Neural cell (in vitro differentiated cells): ENCODE measurements at regions not wholly inside any gene's neighbourhood (a gene's known extent, or its start where the extent isn't known, plus 50 kb on each side); places are given as distances from the start of the nearest gene placed in this dataset.

ENCODE experiments used
- H2AFZ ChIP-seq: fragments of 200-600, 300-800 bp; sonication (generic), shearing (Covaris generic); 2 replicates; pipeline ENCODE4 v1.6.0; 2014; ENCODE audit warnings: low read depth, mild to moderate bottlenecking, antibody characterized with exemption, low read length, moderate library complexity
- H3F3A ChIP-seq: fragments of 200-600 bp; shearing (Covaris generic); 2 replicates; pipeline ENCODE4 v1.6.1; 2016; ENCODE audit warnings: mild to moderate bottlenecking, moderate library complexity, mixed read lengths, antibody characterized with exemption, low read length; ENCODE audit not compliant: insufficient read depth, poor library complexity, severe bottlenecking
- H3K27ac ChIP-seq: fragments of 200-600, 300-800 bp; sonication (generic), shearing (Covaris generic); 2 replicates; pipeline ENCODE4 v1.5.1; 2014; ENCODE audit warnings: mild to moderate bottlenecking, low read length, moderate library complexity
- H3K27me3 ChIP-seq: fragments of 300-800, 200-600 bp; sonication (generic), shearing (Covaris generic); 2 replicates; pipeline ENCODE4 v1.6.0; 2014; ENCODE audit warnings: mild to moderate bottlenecking, low read depth, low read length, moderate library complexity; ENCODE audit not compliant: insufficient read depth
- H3K36me3 ChIP-seq: fragments of 300-800, 200-600 bp; sonication (generic), shearing (Covaris generic); 2 replicates; pipeline ENCODE4 v1.5.1; 2014; ENCODE audit warnings: mild to moderate bottlenecking, antibody characterized with exemption, low read length, moderate library complexity; ENCODE audit not compliant: insufficient read depth
- H3K4me2 ChIP-seq: fragments of 300-800, 200-600 bp; sonication (generic), shearing (Covaris generic); 2 replicates; pipeline ENCODE4 v1.6.0; 2014; ENCODE audit warnings: mild to moderate bottlenecking, low read length
- H3K4me3 ChIP-seq: fragments of 300-800, 200-600 bp; sonication (generic), shearing (Covaris generic); 2 replicates; pipeline ENCODE4 v1.5.1; 2014; ENCODE audit warnings: mild to moderate bottlenecking, low read length, moderate library complexity
- H3K79me2 ChIP-seq: fragments of 200-600 bp; shearing (Covaris generic); replicated peaks from 2 replicates; pipeline ENCODE4 v1.6.0; 2014; ENCODE audit warnings: mild to moderate bottlenecking, low read length, moderate library complexity; ENCODE audit not compliant: insufficient read depth
- H3K9ac ChIP-seq: fragments of 300-800, 200-600 bp; sonication (generic), shearing (Covaris generic); 2 replicates; pipeline ENCODE4 v1.6.1; 2016; ENCODE audit warnings: mild to moderate bottlenecking, low read length, mixed read lengths
- H3K9me2 ChIP-seq: fragments of 200-600 bp; shearing (Covaris generic); 2 replicates; pipeline ENCODE4 v1.6.1; 2016; ENCODE audit warnings: mild to moderate bottlenecking, low read length, mixed read lengths; ENCODE audit not compliant: insufficient read depth
- H3K9me3 ChIP-seq: fragments of 200-600, 300-800 bp; sonication (generic), shearing (Covaris generic); 2 replicates; pipeline ENCODE4 v1.6.1; 2016; ENCODE audit warnings: mild to moderate bottlenecking, mixed run types, low read length, moderate library complexity, mixed read lengths
- H4K20me1 ChIP-seq: fragments of 200-600 bp; shearing (Covaris generic); 2 replicates; pipeline ENCODE4 v1.6.1; 2016; ENCODE audit warnings: mild to moderate bottlenecking, mixed run types; ENCODE audit not compliant: insufficient read depth
- EP300 ChIP-seq: fragments of 450-650 bp; conservative IDR thresholded peaks from 2 replicates; pipeline ENCODE4 v1.6.1; 2014; ENCODE audit warnings: antibody characterized with exemption, mild to moderate bottlenecking, moderate library complexity; ENCODE audit not compliant: poor library complexity, severe bottlenecking
- EZH2 ChIP-seq: fragments of 200-600, 300-800 bp; shearing (Covaris generic), sonication (generic); IDR thresholded peaks from 2 replicates; pipeline ENCODE4 v1.6.1; 2014; ENCODE audit warnings: antibody characterized with exemption, low read length, borderline replicate concordance, mild to moderate bottlenecking; ENCODE audit not compliant: insufficient read depth, poor library complexity, severe bottlenecking
- MXI1 ChIP-seq: fragments of 450-650 bp; conservative IDR thresholded peaks from 2 replicates; pipeline ENCODE4 v1.6.1; 2014; ENCODE audit warnings: antibody characterized with exemption, mild to moderate bottlenecking; ENCODE audit not compliant: poor library complexity, severe bottlenecking
- POLR2AphosphoS5 ChIP-seq: IDR thresholded peaks from 2 replicates; pipeline ENCODE4 v1.6.1; 2012
- RAD21 ChIP-seq: fragments of 450-650 bp; conservative IDR thresholded peaks from 2 replicates; pipeline ENCODE4 v1.6.1; 2014; ENCODE audit warnings: antibody characterized with exemption, mild to moderate bottlenecking, moderate library complexity
- SMC3 ChIP-seq: fragments of 450-650 bp; conservative IDR thresholded peaks from 2 replicates; pipeline ENCODE4 v1.6.1; 2014; ENCODE audit warnings: antibody characterized with exemption, mild to moderate bottlenecking, moderate library complexity; ENCODE audit not compliant: poor library complexity
- TAF1 ChIP-seq: IDR thresholded peaks from 2 replicates; pipeline ENCODE4 v1.6.1; 2012; ENCODE audit warnings: low read depth
- TF ChIP-seq, protein P1 (sequence below): IDR thresholded peaks from 2 replicates; pipeline ENCODE4 v1.6.1; 2012; ENCODE audit warnings: borderline replicate concordance
- TF ChIP-seq, protein P2 (sequence below): fragments of 450-650 bp; IDR thresholded peaks from 2 replicates; pipeline ENCODE4 v1.5.1; 2014; ENCODE audit warnings: antibody characterized with exemption, mild to moderate bottlenecking, moderate library complexity; ENCODE audit not compliant: poor library complexity, severe bottlenecking

DNA sequence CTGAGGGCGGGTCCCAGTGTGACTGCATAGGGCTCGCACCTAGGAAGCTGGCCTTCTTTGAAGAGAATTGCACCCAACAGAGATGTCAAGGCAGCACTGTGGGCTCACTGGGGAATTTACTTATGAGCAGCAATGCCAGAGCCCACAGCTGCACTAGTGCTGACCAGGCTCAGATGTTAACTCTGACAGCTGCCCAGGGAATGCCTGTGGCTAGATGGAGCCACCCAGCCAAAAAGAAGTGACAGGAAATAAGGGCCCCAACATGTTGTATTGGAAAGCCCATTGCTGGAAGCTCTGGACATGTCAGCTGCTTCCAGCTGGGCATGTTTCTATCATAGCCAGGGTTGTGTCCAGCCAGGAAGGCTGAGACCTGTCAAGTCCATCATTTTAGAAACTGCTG, 90.9 kb upstream of the ZNF280D start:
- Histone ChIP-seq H3K27ac (no peak overlapping the region), H3K27me3 (no peaks in the 10 kb centered on the region), H3K36me3 (no peaks in the 10 kb centered on the region), H4K20me1 (no peaks in the 10 kb centered on the region), H3K4me3 (no peak overlapping the region), H3K4me2 (no peak overlapping the region), H2AFZ (no peak overlapping the region), H3K9me2 (no peaks in the 10 kb centered on the region), H3K79me2 (no peaks in the 10 kb centered on the region), H3F3A (no peaks in the 10 kb centered on the region), H3K9ac (no peak overlapping the region), H3K9me3 (no peaks in the 10 kb centered on the region)
- TF ChIP-seq, protein P1, sequence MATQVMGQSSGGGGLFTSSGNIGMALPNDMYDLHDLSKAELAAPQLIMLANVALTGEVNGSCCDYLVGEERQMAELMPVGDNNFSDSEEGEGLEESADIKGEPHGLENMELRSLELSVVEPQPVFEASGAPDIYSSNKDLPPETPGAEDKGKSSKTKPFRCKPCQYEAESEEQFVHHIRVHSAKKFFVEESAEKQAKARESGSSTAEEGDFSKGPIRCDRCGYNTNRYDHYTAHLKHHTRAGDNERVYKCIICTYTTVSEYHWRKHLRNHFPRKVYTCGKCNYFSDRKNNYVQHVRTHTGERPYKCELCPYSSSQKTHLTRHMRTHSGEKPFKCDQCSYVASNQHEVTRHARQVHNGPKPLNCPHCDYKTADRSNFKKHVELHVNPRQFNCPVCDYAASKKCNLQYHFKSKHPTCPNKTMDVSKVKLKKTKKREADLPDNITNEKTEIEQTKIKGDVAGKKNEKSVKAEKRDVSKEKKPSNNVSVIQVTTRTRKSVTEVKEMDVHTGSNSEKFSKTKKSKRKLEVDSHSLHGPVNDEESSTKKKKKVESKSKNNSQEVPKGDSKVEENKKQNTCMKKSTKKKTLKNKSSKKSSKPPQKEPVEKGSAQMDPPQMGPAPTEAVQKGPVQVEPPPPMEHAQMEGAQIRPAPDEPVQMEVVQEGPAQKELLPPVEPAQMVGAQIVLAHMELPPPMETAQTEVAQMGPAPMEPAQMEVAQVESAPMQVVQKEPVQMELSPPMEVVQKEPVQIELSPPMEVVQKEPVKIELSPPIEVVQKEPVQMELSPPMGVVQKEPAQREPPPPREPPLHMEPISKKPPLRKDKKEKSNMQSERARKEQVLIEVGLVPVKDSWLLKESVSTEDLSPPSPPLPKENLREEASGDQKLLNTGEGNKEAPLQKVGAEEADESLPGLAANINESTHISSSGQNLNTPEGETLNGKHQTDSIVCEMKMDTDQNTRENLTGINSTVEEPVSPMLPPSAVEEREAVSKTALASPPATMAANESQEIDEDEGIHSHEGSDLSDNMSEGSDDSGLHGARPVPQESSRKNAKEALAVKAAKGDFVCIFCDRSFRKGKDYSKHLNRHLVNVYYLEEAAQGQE: no peak
- TF ChIP-seq MXI1: no peak
- TF ChIP-seq EP300: no peak
- no peak for TF ChIP-seq TAF1
- no peak for TF ChIP-seq EZH2
- TF ChIP-seq RAD21: no peak
- TF ChIP-seq SMC3: no peak
- TF ChIP-seq, protein P2, sequence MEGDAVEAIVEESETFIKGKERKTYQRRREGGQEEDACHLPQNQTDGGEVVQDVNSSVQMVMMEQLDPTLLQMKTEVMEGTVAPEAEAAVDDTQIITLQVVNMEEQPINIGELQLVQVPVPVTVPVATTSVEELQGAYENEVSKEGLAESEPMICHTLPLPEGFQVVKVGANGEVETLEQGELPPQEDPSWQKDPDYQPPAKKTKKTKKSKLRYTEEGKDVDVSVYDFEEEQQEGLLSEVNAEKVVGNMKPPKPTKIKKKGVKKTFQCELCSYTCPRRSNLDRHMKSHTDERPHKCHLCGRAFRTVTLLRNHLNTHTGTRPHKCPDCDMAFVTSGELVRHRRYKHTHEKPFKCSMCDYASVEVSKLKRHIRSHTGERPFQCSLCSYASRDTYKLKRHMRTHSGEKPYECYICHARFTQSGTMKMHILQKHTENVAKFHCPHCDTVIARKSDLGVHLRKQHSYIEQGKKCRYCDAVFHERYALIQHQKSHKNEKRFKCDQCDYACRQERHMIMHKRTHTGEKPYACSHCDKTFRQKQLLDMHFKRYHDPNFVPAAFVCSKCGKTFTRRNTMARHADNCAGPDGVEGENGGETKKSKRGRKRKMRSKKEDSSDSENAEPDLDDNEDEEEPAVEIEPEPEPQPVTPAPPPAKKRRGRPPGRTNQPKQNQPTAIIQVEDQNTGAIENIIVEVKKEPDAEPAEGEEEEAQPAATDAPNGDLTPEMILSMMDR: no peak
- TF ChIP-seq POLR2AphosphoS5: no peak

DNA sequence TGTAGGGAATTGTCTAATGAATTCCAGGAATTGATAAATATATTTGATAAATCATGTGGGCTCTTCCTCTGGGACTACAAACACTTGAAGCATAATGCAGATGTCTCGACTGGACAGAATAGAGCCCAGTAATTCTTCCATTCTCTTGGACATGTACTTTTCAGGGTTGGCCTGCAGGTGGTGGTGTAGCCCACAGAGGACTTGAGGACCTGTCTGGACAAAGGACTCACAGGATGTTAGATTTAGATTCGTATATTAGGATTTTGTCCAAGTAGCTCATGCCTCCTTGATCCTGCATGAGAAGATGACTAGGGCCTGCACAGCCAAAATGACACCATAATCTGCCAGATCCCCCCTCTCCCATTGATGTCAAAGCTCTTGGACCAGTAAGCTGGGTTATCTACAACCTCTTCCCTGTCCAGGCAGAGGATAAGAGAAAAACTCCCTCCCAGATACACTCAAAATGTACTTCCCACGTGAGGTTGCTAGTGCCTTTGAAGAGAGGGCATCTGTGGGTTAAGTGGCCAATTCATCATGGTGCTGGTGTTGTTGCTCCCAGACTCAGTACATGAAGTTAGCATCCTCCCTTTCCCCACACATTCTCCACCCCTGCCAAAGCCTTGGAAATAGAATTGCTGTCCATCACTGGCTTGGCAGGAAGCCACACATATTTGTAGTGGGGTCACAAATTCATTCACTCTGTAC, 88.6 kb upstream of the ZNF280D start:
- Histone ChIP-seq H3K4me3 (no peak overlapping the region), H3K9me2 (no peaks in the 10 kb centered on the region), H3K36me3 (no peaks in the 10 kb centered on the region), H3F3A (no peaks in the 10 kb centered on the region), H3K27me3 (no peaks in the 10 kb centered on the region), H2AFZ (no peak overlapping the region), H3K27ac (no peak overlapping the region), H3K4me2 (no peak overlapping the region), H3K9me3 (no peaks in the 10 kb centered on the region), H3K79me2 (no peaks in the 10 kb centered on the region), H4K20me1 (no peaks in the 10 kb centered on the region), H3K9ac (no peak overlapping the region)
- TF ChIP-seq RAD21: peak; percentile 19
- no peak for TF ChIP-seq EZH2
